HCT116 (cell line): ENCODE measurements at regions not wholly inside any gene's neighbourhood (a gene's known extent, or its start where the extent isn't known, plus 50 kb on each side); places are given as distances from the start of the nearest gene placed in this dataset.

Experiments used
- ATAC-seq: fragments of 200-7000 bp; cut with Tn5 transposase; 2 replicates; pipeline ENCODE4 v1.9.1; 2020; ENCODE audit warnings: mild to moderate bottlenecking, moderate library complexity
- BruUV-seq: library from RNA; stranded (reverse); fragments of 400-500 nt; replicated peaks from 2 replicates; lab custom pipeline; 2021; lab: Mats Ljungman, UMichigan
- CTCF ChIA-PET: fragments of 300-600 bp; sonication (Branson Sonifier 250); formaldehyde crosslinking; loops from one replicate; lab custom pipeline; 2021; ENCODE audit warnings: antibody characterized with exemption; lab: Charles Lee
- POLR2A ChIA-PET: fragments of 300-600, 350-600 bp; sonication (Branson Sonifier 250); formaldehyde crosslinking; loops from one replicate; lab custom pipeline; 2021; ENCODE audit warnings: antibody characterized with exemption; lab: Charles Lee
- RAD21 ChIA-PET, 2 experiments: fragments of 300-600 bp; sonication (Branson Sonifier 250); formaldehyde crosslinking; loops; one replicate each; lab custom pipeline; 2023; ENCODE audit warnings: low total read pairs in 2 of 2; ENCODE audit not compliant: uncharacterized antibody in 2 of 2, unreplicated experiment in 2 of 2, low non-redundant PET in 1 of 2; lab: Charles Lee
- DNase-seq: peaks from one replicate; pipeline ENCODE4 v3.0.0-alpha.2; 2010; ENCODE audit warnings: low read depth, low spot score
- H2AFZ ChIP-seq: fragments of 200-600 bp; shearing (Covaris generic), sonication (generic); 2 replicates; pipeline ENCODE4 v1.6.1; 2017; ENCODE audit warnings: low read depth, mixed run types, mixed read lengths, antibody characterized with exemption, low read length; ENCODE audit not compliant: poor library complexity, severe bottlenecking
- H3K27ac ChIP-seq: 2 replicates; pipeline ENCODE4 v1.5.1; 2012; ENCODE audit warnings: low read depth, low read length
- H3K27me3 ChIP-seq: fragments of 200-600 bp; sonication (generic); 2 replicates; pipeline ENCODE4 v1.6.1; 2016; ENCODE audit warnings: mixed run types, low read length, mixed read lengths; ENCODE audit not compliant: insufficient read depth
- H3K36me3 ChIP-seq, 2 experiments: fragments of 200-500 bp in 1 of 2; fragments of 200-600 bp in 1 of 2; sonication (Bioruptor generic) in 1 of 2; sonication (generic) in 1 of 2; 2 replicates each; pipeline versions ENCODE4 v1.5.1 to v1.6.1; 2014 to 2016; ENCODE audit warnings: low read length in 2 of 2, inconsistent platforms in 1 of 2, mixed read lengths in 1 of 2, mixed run types in 1 of 2; ENCODE audit not compliant: insufficient read depth in 2 of 2, control insufficient read depth in 1 of 2
- H3K4me1 ChIP-seq, 2 experiments: fragments of 200-600 bp in 1 of 2; sonication (generic) in 1 of 2; 2 replicates each; pipeline versions ENCODE4 v1.5.1 to v1.6.1; 2012 to 2017; ENCODE audit warnings: low read length in 2 of 2, inconsistent platforms in 1 of 2, mild to moderate bottlenecking in 1 of 2, mixed read lengths in 1 of 2, mixed run types in 1 of 2, moderate library complexity in 1 of 2; ENCODE audit not compliant: insufficient read depth in 2 of 2, control insufficient read depth in 1 of 2
- H3K4me2 ChIP-seq: fragments of 200-600 bp; sonication (generic); 2 replicates; pipeline ENCODE4 v1.6.1; 2017; ENCODE audit warnings: mixed run types, low read length, mixed read lengths
- H3K4me3 ChIP-seq, 2 experiments: fragments of 200-600 bp in 1 of 2; sonication (generic) in 1 of 2; replicated peaks in 1 of 2; 2 replicates each; pipeline ENCODE4 v1.5.1; 2011 to 2016; ENCODE audit warnings: low read length in 2 of 2, control low read depth in 1 of 2, low read depth in 1 of 2, mild to moderate bottlenecking in 1 of 2, mixed read lengths in 1 of 2, mixed run types in 1 of 2
- H3K79me2 ChIP-seq: fragments of 200-600 bp; sonication (generic); 2 replicates; pipeline ENCODE4 v1.6.1; 2017; ENCODE audit warnings: mild to moderate bottlenecking, mixed run types, low read length, moderate library complexity, mixed read lengths; ENCODE audit not compliant: insufficient read depth
- H3K9ac ChIP-seq: fragments of 200-600 bp; sonication (generic); 2 replicates; pipeline ENCODE4 v1.6.1; 2016; ENCODE audit warnings: low read length, mixed read lengths
- H3K9me2 ChIP-seq: fragments of 200-600 bp; sonication (generic), shearing (Covaris generic); 2 replicates; pipeline ENCODE4 v1.6.1; 2017; ENCODE audit warnings: mixed run types, mild to moderate bottlenecking, moderate library complexity; ENCODE audit not compliant: insufficient read depth
- H3K9me3 ChIP-seq, 2 experiments: fragments of 200-500 bp in 1 of 2; fragments of 200-600 bp in 1 of 2; sonication (Bioruptor generic) in 1 of 2; sonication (generic) in 1 of 2; 2 replicates each; pipeline ENCODE4 v1.6.1; 2014 to 2017; ENCODE audit warnings: low read length in 2 of 2, mixed read lengths in 2 of 2, inconsistent platforms in 1 of 2, low read depth in 1 of 2, mild to moderate bottlenecking in 1 of 2, mixed run types in 1 of 2, moderate library complexity in 1 of 2; ENCODE audit not compliant: control insufficient read depth in 1 of 2, insufficient read depth in 1 of 2
- H4K20me1 ChIP-seq: fragments of 200-600 bp; sonication (generic), shearing (Covaris generic); 2 replicates; pipeline ENCODE4 v1.6.1; 2017; ENCODE audit warnings: mixed run types, mild to moderate bottlenecking, moderate library complexity; ENCODE audit not compliant: insufficient read depth
- ATF3 ChIP-seq: IDR thresholded peaks from 2 replicates; pipeline ENCODE4 v1.6.1; 2012
- CBX3 ChIP-seq: IDR thresholded peaks from 2 replicates; pipeline ENCODE4 v1.6.1; 2012; ENCODE audit warnings: low read depth
- CTCF ChIP-seq, 3 experiments: fragments of 200-600 bp in 1 of 3; sonication (generic) in 1 of 3; IDR thresholded peaks in 2 of 3; conservative IDR thresholded peaks in 1 of 3; 2 replicates each; pipeline ENCODE4 v1.5.1; 2012 to 2017; ENCODE audit warnings: low read depth in 2 of 3, low read length in 2 of 3, antibody characterized with exemption in 1 of 3, borderline replicate concordance in 1 of 3, control low read depth in 1 of 3, mild to moderate bottlenecking in 1 of 3, mixed read lengths in 1 of 3, mixed run types in 1 of 3, moderate library complexity in 1 of 3; ENCODE audit not compliant: insufficient read depth in 1 of 3
- EGR1 ChIP-seq: IDR thresholded peaks from 2 replicates; pipeline ENCODE4 v1.6.1; 2012; ENCODE audit warnings: low read depth
- EZH2 ChIP-seq: fragments of 200-600 bp; sonication (generic); IDR thresholded peaks from 2 replicates; pipeline ENCODE4 v1.6.1; 2017; ENCODE audit warnings: antibody characterized with exemption, mixed run types
- EZH2phosphoT487 ChIP-seq: fragments of 200-600 bp; IDR thresholded peaks from 2 replicates; pipeline ENCODE4 v1.6.1; 2018; ENCODE audit warnings: antibody characterized with exemption, borderline replicate concordance
- FOSL1 ChIP-seq: IDR thresholded peaks from 2 replicates; pipeline ENCODE4 v1.6.1; 2012; ENCODE audit warnings: low read depth
- POLR2AphosphoS5 ChIP-seq: IDR thresholded peaks from 2 replicates; pipeline ENCODE4 v1.6.1; 2011; ENCODE audit warnings: mild to moderate bottlenecking, low read depth, low read length, moderate library complexity
- YY1 ChIP-seq: IDR thresholded peaks from 2 replicates; pipeline ENCODE4 v1.6.1; 2011; ENCODE audit warnings: low read length, low read depth, moderate library complexity, mild to moderate bottlenecking; ENCODE audit not compliant: insufficient replicate concordance; ENCODE audit errors: extremely low read depth
- intact Hi-C: fragments of 100-400 bp; cut with micrococcal nuclease; formaldehyde crosslinking; loops from 2 replicates; pipeline ENCODE4 v1.10.0; 2022

- Histone ChIP-seq H4K20me1 (no peaks in the 10 kb centered on the region), H3K27ac (no peak overlapping the region), H3K9me2 (no peaks in the 10 kb centered on the region), H3K4me2 (peak overlapping the region; percentile 28; the same call in 1 of the 2 replicates), H3K27me3 (no peaks in the 10 kb centered on the region), H3K79me2 (no peaks in the 10 kb centered on the region), H3K4me1 (peaks cover 0 to 8% of the 10 kb centered on the region in 2 experiments; a peak in 3 of 4 replicates), H3K36me3 (no peaks in the 10 kb centered on the region), H3K9me3 (no peaks in the 10 kb centered on the region), H3K4me3 (no peak overlapping the region), H3K9ac (no peak overlapping the region), H2AFZ (no peak overlapping the region)
- TF ChIP-seq EZH2phosphoT487 (no peak), CTCF (IDR thresholded peaks at IDR 0.05 in 2 of 3, conservative IDR thresholded peaks at IDR 0.05 in 1 of 3; ENCODE audit: borderline replicate concordance in 1 of 3, insufficient read depth in 1 of 3, low read depth in 2 of 3, low read length in 2 of 3) (peak in 1 of 3 experiments; percentile 26; a peak in 3 of 6 replicates), ATF3 (no peak), CBX3 (0 out of 2 replicates have a peak, but pooled peaks have one; percentile 17), FOSL1 (no peak), POLR2AphosphoS5 (no peak), EZH2 (no peak), YY1 (no peak), EGR1 (0 out of 2 replicates have a peak, but pooled peaks have one; percentile 28)
- BruUV-seq: no TSS peak
- peak; percentile 99 for ATAC-seq
- intact Hi-C loops: no loop called here
- ChIA-PET POLR2A (no interaction called here), CTCF (no interaction called here), RAD21 (no interaction called here)
- peak; percentile 6 for DNase-seq
These were observed 58.0 kb upstream of the EDAR start for GRCh38 chr2:109046925-109047508.
